ENCODE measurements at regions not wholly inside any gene's neighbourhood (a gene's known extent, or its start where the extent isn't known, plus 50 kb on each side); places are given as distances from the start of the nearest gene placed in this dataset.

GRCh38 chr13:111905609-111905945 lies 161.4 kb upstream of the SOX1 start:
- intact Hi-C loops (cut with DNase I), result no loop called here
- no peak for DNase-seq
- no peak for ATAC-seq (ENCODE audit: poor library complexity)

DNA sequence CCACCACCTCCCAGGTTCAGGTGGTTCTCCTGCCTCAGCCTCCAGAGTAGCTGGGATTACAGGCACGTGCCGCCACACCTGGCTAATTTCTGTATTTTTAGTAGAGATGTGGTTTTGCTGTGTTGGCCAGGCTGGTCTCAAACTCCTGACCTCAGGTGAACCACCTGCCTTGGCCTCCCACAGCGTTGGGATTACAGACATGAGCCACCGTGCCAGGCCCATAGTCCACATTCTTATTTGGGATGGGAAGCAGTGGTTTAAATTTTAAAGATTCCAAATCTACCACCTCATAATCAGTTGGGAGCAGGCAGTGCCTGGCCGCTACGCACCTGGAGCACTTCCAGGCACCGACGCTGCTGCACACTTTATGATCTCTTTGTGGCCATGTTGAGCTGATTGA lies 160.6 kb upstream of the SOX1 start:
- ATAC-seq (ENCODE audit: poor library complexity), result no peak
- intact Hi-C loops (cut with DNase I), result no loop called here
- DNase-seq, result no peak

GRCh38 chr13:111906816-111907215 lies 160.1 kb upstream of the SOX1 start:
- no peak for ATAC-seq (ENCODE audit: poor library complexity)
- intact Hi-C loops (cut with DNase I), result no loop called here
- no peak for DNase-seq

- ATAC-seq (ENCODE audit: poor library complexity), result no peak
- intact Hi-C loops (cut with DNase I), result no loop called here
- no peak for DNase-seq
These were observed 159.5 kb upstream of the SOX1 start for GRCh38 chr13:111907341-111907880.

DNA sequence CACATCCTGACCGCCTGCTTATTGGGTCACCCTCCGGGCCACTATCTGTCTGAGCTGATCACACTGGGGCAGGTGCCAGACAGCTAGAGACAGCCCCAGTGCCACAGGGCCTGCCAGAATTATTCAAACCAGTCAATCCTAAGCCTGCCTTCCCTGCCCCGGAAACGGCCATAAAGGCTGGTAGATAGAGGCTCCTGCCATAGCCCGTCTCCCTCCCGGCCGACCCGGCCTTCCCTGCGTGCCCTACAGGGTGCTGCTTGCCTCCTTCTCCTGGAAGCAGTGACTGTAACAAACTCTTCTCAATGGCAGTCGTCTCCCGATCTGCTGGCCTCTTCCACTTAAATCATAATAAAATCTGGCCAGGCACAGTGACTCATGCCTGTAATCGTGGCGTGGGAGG lies 158.6 kb upstream of the SOX1 start:
- no peak for ATAC-seq (ENCODE audit: poor library complexity)
- intact Hi-C loops (cut with DNase I), result no loop called here

GRCh38 chr13:111908981-111909380 lies 158.0 kb upstream of the SOX1 start:
- intact Hi-C loops (cut with DNase I), result no loop called here
- DNase-seq, result no peak
- no peak for ATAC-seq (ENCODE audit: poor library complexity)

More for the DNA sequence above, 158.6 kb upstream of the SOX1 start:
- DNase-seq, result no peak

DNA sequence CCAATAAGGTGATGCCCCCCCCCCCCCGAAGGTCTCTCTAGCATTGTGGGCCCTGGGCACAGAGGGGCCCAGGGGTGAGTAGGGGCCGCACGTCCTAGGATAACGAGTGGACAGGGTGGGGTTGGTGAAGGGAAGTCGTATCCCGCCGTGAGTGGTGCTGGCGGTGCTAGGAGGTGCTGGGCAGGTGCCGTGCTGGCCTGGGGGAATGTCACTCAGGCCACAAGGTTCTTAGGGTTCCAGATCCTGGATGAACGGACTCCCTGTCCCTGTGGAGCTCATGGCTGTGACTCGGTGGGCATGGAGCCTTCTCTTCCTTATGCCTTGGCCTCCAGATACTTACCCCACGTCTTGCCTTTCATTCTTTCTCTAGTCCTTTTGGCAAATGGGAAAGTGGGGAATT lies 157.4 kb upstream of the SOX1 start:
- intact Hi-C loops (cut with DNase I), result no loop called here
- no peak for ATAC-seq (ENCODE audit: poor library complexity)
- DNase-seq, result no peak

DNA sequence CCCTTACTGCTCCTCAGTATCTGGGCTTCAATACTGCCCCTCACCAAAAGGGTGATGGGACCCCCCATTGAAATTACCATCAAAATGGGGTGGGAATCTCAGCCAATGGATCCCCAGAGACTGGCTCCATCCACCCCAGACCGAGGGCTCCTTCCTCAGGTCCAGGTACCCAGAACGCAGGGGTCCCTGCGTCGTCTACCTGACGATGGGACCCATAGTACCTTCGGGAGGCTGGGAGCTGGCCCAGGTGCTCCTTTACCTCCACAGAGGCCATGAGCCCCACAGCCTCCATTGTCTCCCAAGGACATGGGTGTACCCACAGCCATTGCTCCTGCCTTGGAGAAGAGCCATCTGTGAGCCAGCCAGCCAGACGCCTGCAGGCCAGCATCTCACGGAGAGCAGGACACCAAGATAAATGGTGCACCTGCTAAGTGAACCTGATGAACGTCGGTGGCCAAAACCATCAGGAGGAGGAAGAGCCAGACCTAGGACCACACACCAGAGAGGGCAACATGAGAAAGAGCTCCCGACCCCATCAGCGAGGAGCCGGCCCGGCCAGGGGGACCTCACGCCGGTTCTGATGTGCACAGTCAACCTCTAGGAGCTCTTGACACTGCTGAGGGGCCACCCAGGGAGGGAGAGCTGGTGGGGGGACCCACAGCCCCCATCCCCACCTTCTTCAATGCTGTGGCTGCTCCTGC lies 156.8 kb upstream of the SOX1 start:
- intact Hi-C loops (cut with DNase I), result no loop called here
- DNase-seq (no peak), ATAC-seq (ENCODE audit: poor library complexity) (no peak)

DNA sequence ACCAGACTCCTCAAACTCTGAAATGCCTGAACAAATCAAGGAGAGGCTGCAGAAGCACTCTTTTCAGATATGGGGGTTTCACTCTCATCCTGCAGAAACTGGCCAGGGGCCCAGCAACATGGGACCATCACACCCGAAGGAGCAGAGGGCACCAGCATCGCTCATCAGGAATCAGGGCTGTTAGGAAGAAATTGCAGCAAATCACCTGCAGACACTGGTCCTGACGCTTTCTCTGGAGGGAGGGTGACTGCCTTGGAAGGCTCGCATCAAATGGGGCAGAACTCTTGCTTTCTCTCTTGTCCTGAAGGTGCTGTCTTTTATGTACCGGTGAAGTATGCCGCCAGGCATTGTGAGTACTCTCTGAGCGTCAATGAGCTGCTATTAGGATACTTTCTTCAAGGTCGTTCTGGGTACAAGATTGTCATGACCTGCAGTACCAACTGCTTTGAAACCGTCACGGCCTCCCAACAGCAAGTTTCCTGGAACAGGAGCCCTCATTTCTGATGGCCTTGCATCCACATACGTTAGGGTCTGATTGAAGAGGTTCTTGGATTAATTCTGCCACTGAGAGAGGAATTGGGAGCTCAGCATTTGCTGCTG lies 155.7 kb upstream of the SOX1 start:
- DNase-seq (no peak), ATAC-seq (ENCODE audit: poor library complexity) (no peak)
- intact Hi-C loops (cut with DNase I), result no loop called here

- intact Hi-C loops (cut with DNase I), result no loop called here
- DNase-seq (no peak), ATAC-seq (ENCODE audit: poor library complexity) (no peak)
These were observed 155.0 kb upstream of the SOX1 start for GRCh38 chr13:111911754-111912452.

DNA sequence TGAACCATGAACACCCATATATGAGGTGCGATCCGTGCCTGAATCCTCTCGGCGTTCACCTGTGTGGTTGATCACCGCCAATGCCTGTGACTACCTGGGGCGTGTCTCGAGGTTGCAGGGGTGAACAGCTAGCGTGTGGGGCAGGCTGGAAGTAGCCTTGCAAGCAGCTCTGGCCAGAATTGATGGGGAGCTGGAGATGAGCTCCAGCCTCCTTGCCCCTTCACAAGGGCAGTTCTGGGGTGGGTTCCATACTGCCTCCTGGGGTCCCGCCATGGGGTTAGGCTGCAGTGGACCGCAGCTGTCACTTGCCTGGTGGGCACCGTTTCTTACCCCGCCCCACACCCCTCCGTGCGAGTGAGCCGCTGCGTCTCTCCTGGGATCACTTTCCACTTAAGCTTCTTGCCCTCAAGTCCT lies 154.5 kb upstream of the SOX1 start:
- DNase-seq (no peak), ATAC-seq (ENCODE audit: poor library complexity) (no peak)
- intact Hi-C loops (cut with DNase I), result no loop called here

GRCh38 chr13:111912991-111913760 lies 153.8 kb upstream of the SOX1 start:
- intact Hi-C loops (cut with DNase I), result no loop called here
- ATAC-seq (ENCODE audit: poor library complexity) (no peak), DNase-seq (no peak)

DNA sequence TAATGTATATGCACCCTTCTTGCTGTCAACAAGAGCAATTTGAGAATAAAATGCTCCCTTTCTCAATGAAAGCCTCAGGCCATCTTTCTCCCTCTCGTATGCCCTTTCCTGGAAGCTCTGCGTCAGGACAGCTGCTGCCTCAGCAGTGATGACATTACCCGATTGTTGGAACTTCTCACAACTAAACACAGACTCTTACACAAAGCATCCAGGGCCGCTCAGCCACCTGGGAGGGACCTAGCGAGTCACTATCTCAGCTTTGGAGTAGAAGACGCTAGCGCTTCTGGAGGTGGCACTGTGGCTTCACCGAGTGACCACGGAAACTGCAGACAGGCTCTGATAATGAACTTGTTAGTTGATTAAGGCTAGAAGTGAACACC lies 153.2 kb upstream of the SOX1 start:
- DNase-seq (no peak), ATAC-seq (ENCODE audit: poor library complexity) (no peak)
- intact Hi-C loops (cut with DNase I), result no loop called here

GRCh38 chr13:111914241-111915103 lies 152.5 kb upstream of the SOX1 start:
- DNase-seq, result no peak
- intact Hi-C loops (cut with DNase I), result no loop called here
- no peak for ATAC-seq (ENCODE audit: poor library complexity)

DNA sequence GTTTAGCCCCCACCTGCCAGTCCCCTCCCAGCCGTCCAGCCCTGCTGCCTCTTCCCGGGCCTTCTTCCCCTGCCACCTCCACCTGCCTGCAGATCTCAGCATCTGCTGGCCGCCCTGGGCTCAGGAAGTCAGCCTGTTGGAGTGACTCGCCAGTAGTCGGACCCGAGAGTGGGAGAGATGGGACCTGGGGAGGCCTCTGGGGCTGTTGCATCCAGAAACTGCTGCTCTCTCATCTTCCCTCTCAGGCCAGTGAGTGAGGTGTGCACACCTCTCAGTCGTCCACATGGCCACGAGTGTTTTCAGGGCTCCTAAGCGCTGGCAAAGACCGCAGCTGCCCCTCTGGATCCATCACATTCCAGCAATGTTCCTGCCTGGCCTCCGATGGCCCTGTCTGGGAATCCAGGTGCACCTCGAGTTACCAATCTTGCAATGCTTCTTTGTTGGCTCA lies 151.8 kb upstream of the SOX1 start:
- no peak for ATAC-seq (ENCODE audit: poor library complexity)
- intact Hi-C loops (cut with DNase I), result no loop called here
- no peak for DNase-seq

GRCh38 chr13:111916201-111916600 lies 150.7 kb upstream of the SOX1 start:
- intact Hi-C loops (cut with DNase I), result no loop called here
- ATAC-seq (ENCODE audit: poor library complexity), result no peak
- no peak for DNase-seq

DNA sequence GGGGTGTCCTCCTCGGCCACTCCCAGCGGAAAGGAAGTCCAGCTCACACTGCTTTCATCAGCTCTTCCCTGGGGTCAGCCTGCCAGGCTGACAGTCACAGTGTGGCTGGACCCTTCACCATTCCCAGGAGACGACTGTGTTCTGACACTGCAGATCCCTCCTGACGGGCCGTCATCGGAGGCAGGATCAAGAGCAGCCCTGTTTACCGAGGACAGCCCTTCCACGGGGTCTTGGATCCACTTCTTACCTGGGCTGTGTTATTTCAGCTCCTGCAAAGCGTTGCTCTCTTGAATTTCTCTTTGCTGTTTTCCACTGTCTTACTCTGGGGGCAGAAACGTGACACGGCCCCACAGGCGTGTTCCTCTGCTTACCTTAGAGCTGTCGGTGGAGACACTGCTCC lies 149.9 kb upstream of the SOX1 start:
- no peak for ATAC-seq (ENCODE audit: poor library complexity)
- no peak for DNase-seq
- intact Hi-C loops (cut with DNase I), result no loop called here

DNA sequence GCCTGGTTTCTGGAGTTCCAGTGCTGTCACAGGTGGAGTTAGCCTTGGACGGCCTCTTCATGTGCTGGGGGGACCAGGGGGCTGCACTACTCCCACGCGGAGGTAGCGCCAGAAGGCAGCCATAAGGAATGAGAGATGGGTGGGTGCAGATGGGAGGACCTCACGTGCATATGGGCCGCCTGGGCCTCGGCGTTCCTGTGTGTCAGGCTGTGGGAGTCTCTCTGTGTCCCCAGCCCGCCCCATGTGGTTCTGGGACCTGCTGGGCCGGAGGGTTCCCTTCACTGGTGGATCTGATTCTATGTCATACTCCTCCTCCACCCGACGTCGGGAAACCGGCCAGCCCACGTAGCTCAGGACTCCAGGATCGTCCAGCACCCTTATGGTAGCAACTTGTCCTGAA lies 149.0 kb upstream of the SOX1 start:
- intact Hi-C loops (cut with DNase I), result no loop called here
- ATAC-seq (ENCODE audit: poor library complexity) (no peak), DNase-seq (no peak)

- ATAC-seq (ENCODE audit: poor library complexity) (no peak), DNase-seq (no peak)
- intact Hi-C loops (cut with DNase I), result no loop called here
These were observed 147.7 kb upstream of the SOX1 start for GRCh38 chr13:111919286-111919685.

All from Right ventricle myocardium superior (tissue), 1 donor.